NCI-H1092 (cell line): ENCODE measurements at regions not wholly inside any gene's neighbourhood (a gene's known extent, or its start where the extent isn't known, plus 50 kb on each side); places are given as distances from the start of the nearest gene placed in this dataset.
A peak's percentile ranks its signal among the peaks of the same experiment; 100 is the strongest.
"Not testable (repeated sequence)": the region's sequence is repeated elsewhere in the genome, so short reads cannot be mapped to it uniquely, and the experiment has no call there.

ENCODE experiments used
- DNase-seq: peaks from one replicate; lab custom pipeline; 2025; lab: John Stamatoyannopoulos, UW

DNA sequence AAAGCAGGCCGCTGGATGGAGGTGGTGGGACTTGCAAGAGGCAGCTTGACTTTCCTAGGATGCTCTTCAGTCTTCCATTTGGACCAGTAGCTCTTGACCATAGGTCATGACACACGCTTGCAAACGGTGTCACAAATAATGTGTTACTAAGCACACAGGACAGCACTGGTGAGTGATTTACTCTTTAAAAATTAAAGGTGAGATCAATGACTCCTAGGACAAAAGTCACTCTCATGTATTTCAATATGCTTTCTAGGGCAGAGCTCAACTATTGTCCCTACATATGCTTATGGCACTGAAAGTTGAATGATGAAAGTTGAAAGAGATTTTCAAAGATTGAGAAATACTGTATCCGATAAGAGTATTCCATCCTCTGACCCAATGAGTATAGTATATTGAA lies 496.7 kb downstream of the EBF1 start:
- DNase-seq, result no peak

DNA sequence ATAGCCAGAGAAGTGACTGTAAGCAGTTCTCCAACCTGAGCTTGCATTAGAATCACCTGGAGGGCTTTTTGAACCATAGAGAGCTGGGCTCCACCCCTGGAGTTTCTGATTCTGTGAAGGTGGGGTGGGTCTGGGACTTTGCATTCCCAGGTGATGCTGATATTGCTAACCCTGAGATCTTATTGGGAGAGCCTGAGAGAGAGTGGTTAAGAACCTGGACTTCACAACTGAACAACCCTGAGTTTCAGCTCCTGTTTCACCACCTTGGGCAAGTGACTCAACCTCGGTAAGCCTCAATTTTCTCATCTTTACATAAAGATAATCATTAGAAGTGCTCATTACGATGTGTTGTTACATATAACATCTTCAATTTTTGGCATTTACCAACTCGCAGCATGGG lies 498.6 kb downstream of the EBF1 start:
- no peak for DNase-seq

DNA sequence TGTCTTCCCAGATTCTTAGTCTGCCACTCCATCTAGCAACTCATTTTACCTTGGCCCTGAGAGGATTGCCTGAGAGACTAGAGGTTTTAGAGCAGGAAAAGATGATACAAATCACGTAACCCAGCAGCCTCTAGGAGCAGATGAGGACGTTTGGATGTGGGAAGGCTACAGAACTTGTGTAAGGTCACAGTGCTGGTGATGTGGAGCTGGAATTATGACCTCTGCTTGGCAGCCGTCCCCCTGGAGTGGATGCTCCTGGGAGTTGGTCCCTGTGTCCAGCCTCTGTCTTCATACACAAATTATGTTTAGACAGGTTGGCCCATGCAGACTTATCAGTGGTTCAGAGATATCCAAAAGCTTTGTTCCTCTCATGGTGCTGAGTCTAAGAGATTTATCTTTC lies 499.0 kb downstream of the EBF1 start:
- no peak for DNase-seq

DNA sequence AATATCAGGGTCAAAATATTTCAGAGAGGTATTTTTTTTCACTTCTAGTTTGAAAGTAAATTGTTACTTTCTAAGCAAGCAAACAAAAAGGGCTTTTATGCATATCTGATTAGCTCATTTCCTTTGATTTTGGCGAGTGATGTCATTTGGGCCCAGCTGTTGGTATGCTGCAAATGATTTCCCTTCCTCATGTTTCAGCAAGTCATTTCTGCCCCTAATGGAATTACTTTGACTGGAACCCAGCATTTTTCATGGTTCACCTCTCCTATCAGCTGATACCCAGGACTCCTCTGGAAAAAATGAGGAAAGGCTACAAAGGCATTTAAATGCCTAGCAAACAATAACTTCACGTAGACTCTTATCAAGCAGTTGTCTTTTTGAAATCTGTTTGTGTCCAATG lies 500.6 kb downstream of the EBF1 start:
- no peak for DNase-seq

DNA sequence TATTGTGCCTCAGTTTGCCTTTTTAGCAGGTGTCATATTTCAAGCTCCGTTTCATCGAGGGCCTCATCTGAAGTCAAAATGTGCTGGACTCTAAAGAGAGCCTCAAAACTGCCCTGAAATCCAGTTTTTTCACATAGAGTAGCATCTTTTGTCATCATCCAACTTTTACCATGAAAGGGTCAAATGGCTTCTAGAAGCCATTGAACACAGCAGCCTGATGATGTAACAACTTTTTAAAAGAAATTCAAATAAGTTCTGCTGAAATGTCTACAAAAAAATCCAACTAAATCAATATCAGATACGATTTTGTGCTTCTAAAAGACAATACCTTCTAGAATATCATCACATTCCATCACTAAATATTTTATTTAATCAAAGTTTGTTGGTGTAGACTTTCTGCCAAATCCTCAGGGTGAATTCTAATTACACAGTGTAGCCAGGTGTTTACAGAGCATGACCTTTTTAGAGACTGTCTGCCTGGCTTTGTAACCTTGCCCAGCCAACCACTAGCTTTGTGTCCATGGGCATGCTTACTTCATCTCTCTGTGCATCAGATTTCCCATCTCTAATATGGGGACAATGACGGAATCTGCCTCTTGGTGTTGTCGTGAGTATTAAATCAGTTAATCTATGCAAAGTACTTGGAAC lies 505.0 kb downstream of the EBF1 start:
- no peak for DNase-seq

DNA sequence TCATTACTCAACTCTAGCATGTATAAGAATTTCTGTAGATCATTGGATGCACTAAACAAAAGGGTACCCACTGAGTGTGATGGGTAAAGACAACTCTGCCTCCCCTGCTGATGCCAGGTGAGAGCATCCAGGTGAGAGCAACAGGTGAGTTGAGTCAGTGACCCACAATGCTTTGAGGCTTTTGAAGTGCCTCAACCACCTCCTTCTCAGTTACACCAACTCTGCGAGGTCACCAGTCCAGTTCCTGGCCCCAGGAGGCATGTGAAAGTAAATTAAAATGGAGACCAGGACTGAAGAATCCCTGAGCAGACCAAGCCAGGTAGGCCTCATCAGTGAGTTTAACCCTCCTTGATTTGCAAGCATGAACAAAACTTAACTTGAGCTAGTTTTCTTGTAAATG lies 505.8 kb downstream of the EBF1 start:
- DNase-seq, result no peak

DNA sequence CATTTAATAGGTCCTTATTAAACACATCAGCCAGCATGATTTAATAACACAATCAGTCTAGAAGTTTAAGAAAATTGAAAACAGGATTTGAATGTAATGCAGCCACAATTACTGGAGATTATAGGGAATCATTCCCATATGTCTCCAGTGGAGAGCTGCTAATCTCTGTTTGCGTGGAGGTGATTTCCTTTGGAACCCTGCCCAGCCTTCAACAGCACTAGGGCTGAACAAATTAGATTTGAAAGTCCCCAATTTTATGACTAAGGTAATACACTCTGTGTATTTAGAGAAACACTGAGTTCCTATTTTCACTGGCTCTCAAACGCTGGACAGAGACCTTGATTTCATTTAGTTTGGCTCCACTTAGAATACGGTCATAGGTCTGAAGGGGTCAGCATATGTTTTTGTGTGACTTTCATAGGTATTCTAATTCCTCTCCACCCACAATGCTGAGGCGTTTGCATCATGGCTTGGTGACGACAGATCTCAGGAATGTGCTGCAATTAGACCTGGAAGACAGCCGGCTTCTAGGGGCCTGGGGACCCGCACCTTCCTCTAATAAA lies 508.3 kb downstream of the EBF1 start:
- DNase-seq, result peak; percentile 26

DNA sequence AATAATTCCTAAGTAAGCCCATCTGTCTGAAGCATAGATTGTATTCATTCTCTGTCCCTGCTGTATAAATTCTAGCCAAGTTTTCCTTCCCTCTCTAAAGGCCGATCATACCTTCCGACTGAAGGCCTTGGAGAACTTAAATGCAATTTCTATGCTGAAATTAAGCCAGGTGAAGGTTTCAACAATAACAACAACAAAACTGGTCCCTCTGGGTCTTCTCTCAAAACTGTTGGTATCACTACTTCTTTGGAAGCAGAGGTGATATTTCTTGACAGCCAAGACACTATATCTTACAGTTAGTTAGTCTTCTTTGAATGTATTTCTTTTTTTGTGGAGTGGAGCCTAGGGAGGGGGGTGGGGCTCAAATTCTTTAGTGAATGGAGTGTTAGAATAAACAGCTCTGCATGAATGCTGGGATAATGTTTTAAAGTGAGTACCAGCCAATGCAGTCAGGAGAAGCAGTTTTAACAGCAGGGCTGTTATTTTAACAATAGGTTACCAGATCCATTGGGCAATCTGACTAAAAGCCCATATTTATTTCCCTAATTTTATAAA lies 508.9 kb downstream of the EBF1 start:
- DNase-seq, result peak; percentile 8

DNA sequence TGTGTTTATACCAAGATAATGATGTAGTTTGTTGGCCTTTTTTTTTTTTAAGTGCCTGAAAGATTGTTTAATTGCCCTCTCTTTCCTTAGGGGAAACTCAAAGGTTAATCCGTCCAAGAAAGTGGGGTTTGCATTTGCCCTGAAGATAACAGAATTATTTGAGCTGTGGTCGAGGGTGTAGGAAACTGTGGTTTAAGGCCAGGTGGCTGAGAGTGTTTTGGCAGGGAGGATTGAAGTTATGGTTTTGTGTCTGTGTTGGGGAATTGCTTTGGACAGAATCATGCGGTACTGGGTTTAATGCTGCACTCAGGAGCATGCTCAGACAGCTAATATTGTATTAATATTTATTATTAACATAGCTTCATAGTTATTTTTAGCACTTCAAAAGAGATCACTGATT lies 509.8 kb downstream of the EBF1 start:
- DNase-seq, result no peak

DNA sequence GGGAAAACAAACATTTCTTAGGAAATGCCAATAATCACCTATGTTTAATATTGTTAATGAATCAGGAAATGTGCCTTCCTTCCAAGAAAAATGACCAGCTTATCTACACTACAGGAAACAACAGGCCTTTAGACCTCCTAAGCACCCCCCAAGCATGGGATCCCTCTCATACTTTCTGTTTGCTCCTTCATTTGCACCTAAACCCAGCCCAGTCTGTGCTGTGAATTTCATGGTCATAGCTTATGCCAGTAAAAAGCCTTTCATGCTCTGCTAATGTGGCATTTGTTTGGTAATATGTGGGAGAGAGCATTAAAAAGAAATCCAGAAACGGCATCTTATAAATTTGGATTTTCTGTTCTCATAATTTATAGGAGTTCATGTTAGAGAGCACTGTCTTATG lies 511.1 kb downstream of the EBF1 start:
- no peak for DNase-seq

DNA sequence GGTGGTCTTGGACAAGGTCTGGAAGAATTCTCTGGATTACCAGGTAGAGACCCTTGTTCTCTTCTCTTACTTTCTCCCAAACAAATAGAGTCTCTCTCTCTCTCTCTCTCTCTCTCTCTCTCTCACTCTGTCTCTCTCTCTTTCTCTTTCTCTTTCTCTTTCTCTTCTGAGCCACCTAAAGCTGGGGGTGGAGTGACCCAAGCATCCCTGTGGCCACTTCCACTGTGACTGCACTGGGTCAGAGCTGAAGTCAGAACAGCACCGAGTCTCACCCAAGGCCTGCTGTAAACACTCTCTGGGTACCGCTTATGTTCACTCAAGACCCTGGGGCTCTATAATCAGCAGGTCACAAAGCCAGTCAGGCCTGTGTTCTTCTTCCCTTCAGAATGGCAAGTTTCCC lies 513.7 kb downstream of the EBF1 start:
- no peak for DNase-seq

DNA sequence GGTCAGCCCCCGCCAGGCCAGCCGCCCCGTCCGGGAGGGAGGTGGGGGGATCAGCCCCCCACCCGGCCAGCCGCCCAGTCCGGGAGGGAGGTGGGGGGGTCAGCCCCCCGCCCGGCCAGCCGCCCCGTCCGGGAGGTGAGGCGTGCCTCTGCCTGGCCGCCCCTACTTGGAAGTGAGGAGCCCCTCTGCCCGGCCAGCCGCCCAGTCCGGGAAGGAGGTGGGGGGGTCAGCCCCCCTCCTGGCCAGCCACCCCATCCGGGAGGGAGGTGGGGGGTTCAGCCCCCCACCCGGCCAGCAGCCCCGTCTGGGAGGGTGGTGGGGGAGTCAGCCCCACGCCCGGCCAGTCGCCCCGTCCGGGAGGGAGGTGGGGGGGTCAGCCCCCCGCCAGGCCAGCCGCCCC lies 517.0 kb downstream of the EBF1 start:
- not testable (repeated sequence) for DNase-seq

DNA sequence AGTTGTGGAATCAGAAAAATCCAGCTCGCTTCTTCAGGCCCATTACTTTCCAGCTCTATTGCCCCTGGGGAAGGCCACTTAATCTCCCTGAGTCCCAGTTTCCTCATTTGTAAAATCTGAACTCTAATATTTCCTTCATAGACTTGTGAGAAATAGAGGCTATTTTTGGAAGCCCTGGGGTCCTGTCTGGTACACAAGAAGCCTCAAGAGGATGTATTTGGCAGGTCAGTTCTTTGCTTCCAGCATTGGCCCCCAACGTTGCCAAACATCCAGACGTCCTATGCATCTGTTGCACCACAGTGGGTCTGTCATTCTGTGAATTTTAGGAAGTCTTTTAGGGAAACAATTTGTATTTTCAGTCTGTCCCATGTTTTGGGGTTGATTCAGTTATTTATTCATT lies 525.9 kb downstream of the EBF1 start:
- no peak for DNase-seq

DNA sequence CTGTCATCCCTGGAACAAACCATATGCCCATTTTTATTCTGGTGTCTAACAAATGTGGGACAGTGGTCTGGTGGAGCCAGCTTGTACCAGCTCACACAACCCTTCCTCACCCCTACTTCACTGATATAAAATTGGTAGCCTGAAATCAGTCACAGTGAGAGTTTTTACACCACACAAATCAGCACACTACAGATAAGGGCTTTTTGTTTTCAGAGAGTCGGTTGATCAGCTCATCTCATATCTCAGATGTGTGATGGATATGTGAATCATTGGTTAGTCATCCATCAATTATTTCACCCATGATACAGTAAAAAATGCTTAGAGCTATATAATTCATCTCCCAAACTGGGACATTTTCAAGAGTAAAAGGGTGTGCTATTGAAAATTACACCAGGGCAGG lies 529.2 kb downstream of the EBF1 start:
- DNase-seq, result no peak

DNA sequence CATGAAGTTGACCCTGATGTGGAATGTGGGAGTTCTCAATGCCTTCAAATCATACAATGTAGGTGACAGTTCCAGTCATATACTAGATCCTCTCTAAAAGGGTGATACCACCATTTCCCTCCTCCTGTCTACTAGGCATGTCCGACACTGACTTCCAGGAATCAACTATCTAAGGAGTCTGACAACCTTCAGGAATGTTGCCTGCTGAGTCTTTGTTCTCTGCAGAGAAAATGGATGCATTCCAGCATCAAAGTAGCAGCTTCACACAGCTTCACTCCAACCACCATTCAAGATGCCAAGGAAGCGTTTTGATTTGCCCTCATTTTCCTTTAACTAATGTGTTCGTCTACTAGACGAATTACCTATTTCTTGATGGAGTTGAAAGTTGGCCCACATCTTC lies 530.2 kb downstream of the EBF1 start:
- DNase-seq, result no peak

DNA sequence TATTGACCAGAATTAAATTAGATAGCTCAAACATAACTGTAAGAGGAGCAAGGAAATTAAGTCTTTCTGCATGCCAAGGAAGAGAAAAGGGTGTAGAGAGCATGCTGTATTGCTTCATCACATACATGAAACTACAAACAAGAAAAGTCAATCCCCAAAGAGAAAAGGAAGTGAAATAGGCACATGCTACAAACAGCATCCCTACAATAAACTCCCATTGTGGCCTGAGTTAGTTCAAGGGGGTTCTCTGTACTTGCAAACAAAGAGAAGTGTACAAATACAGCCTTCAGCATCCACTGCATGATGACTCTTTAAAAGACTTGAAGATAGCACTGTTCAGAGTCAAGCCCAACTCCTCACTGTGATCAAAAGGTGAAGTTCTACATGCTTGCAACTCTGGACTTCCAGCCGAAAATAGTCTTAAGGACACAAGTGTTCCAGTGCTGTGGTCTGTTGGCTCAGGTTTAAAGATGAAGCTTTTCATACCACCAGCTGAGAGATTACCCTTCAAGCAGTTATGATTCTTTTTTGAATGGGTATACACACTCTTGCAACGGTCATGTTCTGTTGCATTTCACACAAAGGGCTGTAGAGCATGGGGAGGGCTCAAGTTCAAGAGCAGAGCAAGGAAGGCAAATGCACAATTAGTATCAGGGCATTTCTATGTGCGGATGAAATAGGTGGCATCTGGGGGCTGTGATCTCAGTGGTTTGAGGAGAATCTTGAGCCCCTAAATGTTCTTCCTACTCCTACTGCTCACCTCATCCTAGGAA lies 534.5 kb downstream of the EBF1 start:
- DNase-seq, result no peak

DNA sequence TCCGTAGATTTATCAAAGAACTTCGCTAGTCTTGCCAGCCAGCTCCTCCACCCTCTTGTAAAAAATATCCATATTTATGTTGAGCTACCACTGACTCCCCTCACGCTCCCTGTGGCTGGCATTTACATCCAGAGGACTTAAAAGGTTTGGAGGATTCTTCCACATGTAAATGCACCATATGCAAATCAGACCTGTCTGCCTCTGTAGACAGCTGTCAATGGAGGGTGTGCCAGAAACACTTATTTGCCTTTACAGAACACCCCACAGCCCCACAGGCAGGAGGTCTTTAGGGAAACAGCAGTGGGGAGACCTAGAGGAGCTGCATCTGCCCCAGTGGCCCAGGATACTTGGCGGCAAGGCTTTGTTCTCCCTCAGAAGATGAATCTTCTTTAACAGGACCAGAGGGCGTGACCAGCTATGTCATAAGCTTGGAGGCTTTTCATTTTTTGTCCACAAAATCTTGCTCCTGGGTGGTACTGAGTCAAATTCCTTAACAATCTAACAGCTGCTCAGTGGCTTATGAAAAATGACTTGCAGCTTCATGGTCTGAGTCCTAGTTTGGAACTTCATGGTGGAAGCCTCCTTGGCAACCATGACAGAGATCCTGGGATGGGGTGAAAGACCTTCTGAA lies 535.8 kb downstream of the EBF1 start:
- DNase-seq, result no peak

DNA sequence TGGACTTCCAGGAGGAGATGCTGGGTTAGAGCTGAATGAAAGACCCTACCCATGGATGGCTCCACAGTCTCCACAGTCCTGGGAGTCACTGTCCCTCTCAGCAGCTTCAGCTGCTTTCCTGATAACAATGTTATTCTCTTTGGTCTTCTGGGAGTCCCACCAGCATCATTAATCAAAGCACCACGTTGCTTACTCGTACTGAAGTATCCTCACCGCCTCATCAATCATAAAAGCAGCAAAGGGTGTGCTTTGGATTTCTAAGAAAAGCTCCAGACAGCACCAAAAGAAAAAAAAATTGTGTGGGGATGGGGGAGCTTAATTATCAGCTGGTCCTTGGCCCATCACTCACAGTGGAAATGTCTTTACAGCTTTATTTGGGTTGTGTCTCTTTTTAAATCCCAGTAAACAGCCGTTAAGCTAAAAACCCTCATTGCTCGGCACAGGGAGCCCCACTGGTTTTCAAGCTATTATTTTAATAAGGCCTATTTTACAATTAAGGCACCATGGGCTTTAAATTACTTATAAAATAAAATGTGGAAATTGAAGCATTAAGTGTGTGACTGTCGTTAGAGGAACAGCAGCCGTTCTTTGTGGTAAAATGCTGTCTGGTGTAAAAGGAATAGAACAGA lies 538.0 kb downstream of the EBF1 start:
- DNase-seq, result no peak

DNA sequence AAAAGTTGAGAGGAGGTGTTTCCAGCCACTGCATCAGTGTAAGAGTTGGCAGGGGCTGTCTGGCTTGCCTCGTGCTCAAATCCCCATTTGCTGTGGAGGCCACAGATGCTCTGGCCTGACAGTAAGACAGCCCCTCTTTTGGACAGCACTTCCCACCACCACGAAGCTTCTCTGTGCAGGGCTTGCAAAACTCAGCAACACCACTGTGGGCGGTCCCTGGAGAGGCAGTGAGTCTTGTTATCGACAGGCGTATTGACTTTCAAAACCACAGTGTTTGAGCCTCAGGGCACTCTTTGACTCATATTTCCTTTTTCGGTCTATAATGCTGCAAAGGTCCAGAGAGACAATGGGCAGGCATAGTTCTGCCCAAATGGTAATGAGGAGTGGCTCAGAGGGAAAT lies 539.5 kb downstream of the EBF1 start:
- no peak for DNase-seq

DNA sequence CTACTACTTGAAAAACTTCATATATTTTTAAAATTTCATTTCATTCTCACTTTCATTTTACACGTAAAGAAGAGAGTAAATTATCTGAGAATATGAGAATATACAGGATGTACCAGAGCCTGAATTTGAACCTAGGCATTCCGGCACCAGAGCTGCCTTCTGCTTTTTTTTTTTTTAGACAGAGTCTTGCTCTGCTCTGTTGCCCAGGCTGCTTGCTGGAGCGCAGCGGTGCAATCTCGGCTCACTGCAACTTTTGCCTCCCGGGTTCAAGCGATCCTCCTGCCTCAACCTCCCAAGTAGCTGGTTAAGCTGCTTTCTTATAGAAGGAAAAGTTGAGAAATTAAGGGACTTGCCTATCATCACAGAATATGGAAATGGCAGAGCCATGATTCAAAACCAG lies 540.1 kb downstream of the EBF1 start:
- no peak for DNase-seq

DNA sequence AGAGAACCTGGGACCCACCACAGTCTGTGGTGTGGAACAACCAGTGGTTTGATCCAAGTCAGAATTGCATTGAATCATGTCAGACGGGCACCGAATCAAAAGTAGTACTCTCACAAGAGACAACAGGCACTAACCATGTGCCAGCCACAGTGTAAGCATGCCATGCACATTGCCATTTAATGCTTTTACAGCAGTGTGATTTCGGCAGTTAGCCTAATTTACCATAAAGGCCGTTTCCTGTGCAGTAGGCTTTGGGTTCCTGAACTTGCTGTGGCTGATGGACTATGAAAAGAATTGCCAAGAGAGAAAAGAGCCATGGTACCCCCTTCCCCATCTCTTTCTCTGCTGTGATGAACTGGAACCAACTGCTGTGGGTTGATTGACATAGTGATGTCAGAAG lies 540.6 kb downstream of the EBF1 start:
- DNase-seq, result no peak

DNA sequence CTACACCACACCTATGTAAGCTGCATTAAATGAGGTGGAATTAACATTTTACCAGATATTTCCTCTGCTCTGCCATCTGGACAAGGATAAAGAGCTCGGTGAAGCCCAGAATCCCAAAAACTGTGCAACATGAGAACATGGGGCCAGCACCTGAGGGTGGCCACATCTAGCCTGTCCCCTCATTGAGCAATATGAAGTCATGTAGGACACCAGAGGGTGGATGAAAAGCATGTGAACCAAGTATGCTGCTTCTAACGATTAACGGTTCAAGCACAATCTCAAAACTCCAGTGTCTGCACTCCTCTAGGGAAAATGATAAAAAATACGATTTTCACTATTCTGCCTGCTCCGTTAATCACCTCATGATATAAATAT lies 545.8 kb downstream of the EBF1 start:
- no peak for DNase-seq
